Calu3 (cell line): ENCODE measurements at regions not wholly inside any gene's neighbourhood (a gene's known extent, or its start where the extent isn't known, plus 50 kb on each side); places are given as distances from the start of the nearest gene placed in this dataset.

Experiments used
- BruUV-seq: library from RNA; stranded (reverse); fragments of 400-500 nt; replicated peaks from 2 replicates; lab custom pipeline; 2021; lab: Mats Ljungman, UMichigan
- CTCF ChIA-PET: fragments of 300-600 bp; sonication (Branson Sonifier 250); formaldehyde crosslinking; loops from one replicate; lab custom pipeline; 2022; ENCODE audit warnings: antibody characterized with exemption; lab: Charles Lee
- DNase-seq: peaks from one replicate; pipeline ENCODE4 v3.0.0; 2022
- H3K27ac Mint-ChIP-seq: one replicate; pipeline ENCODE4 v1.8.0; 2022; ENCODE audit warnings: mixed read lengths; ENCODE audit not compliant: unreplicated experiment
- H3K27me3 Mint-ChIP-seq: one replicate; pipeline ENCODE4 v1.8.0; 2022; ENCODE audit warnings: mixed read lengths; ENCODE audit not compliant: unreplicated experiment
- H3K36me3 Mint-ChIP-seq: one replicate; pipeline ENCODE4 v1.8.0; 2022; ENCODE audit warnings: mild to moderate bottlenecking, moderate library complexity, mixed read lengths; ENCODE audit not compliant: insufficient read depth, unreplicated experiment
- H3K4me1 Mint-ChIP-seq: one replicate; pipeline ENCODE4 v1.8.0; 2022; ENCODE audit warnings: mild to moderate bottlenecking, low read depth, mixed read lengths; ENCODE audit not compliant: unreplicated experiment
- H3K4me3 Mint-ChIP-seq: one replicate; pipeline ENCODE4 v1.8.0; 2022; ENCODE audit warnings: mild to moderate bottlenecking, low read depth, moderate library complexity, mixed read lengths; ENCODE audit not compliant: unreplicated experiment
- H3K9me3 Mint-ChIP-seq: one replicate; pipeline ENCODE4 v1.8.0; 2022; ENCODE audit warnings: low read depth, mixed read lengths; ENCODE audit not compliant: unreplicated experiment
- CTCF ChIP-seq: fragments of 200-600 bp; IDR thresholded peaks from one replicate; pipeline ENCODE4 v1.8.0; 2022; ENCODE audit warnings: antibody characterized with exemption; ENCODE audit not compliant: unreplicated experiment
- intact Hi-C: fragments of 100-400 bp; cut with micrococcal nuclease; formaldehyde crosslinking; loops from one replicate; pipeline ENCODE4 v1.10.0; 2022; ENCODE audit not compliant: unreplicated experiment

- CTCF ChIA-PET = interaction anchor here (0.6 kb wide), 1 partner anchor 121 kb away, joined by 4 read pairs; no protein-coding TSS in a partner anchor
- Mint-ChIP-seq H3K27me3 (no peaks in the 10 kb centered on the region), H3K27ac (no peak overlapping the region), H3K36me3 (no peaks in the 10 kb centered on the region), H3K4me3 (no peak overlapping the region), H3K9me3 (peaks cover 11% of the 10 kb centered on the region), H3K4me1 (no peaks in the 10 kb centered on the region)
- TF ChIP-seq CTCF = no peak
- intact Hi-C loops = no loop called here
- no peak for DNase-seq
- BruUV-seq = no TSS peak
Observed at GRCh38 chr16:65619606-65620005, 497.7 kb upstream of the CDH11 start.

DNA sequence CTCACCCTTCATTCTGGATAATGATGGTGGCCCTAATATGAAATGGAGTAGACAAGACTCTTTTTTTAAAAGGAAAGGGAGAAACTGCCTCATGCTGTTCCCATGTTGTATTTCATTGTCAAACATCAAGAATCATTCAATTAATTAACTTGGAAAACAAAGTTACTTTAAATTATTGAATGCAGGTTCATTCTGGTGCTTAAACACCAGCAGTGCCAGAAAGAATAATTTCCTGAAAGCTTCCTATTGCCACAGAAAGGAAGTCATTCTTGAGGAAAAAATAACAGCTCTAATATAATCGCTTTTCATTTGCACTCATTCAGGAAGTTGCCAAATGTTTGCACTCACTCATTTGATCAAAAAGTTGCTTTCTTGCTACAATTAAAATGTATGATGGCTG, 497.1 kb upstream of the CDH11 start:
- no peak overlapping the region for H3K27ac Mint-ChIP-seq
- CTCF ChIA-PET = interaction anchor here (0.6 kb wide), 1 partner anchor 121 kb away, joined by 4 read pairs; no protein-coding TSS in a partner anchor
- intact Hi-C loops = no loop called here
- H3K36me3 Mint-ChIP-seq = no peaks in the 10 kb centered on the region
- H3K4me1 Mint-ChIP-seq = no peaks in the 10 kb centered on the region
- H3K27me3 Mint-ChIP-seq = no peaks in the 10 kb centered on the region
- no TSS peak for BruUV-seq
- no peak for DNase-seq
- H3K4me3 Mint-ChIP-seq = no peak overlapping the region
- TF ChIP-seq CTCF = no peak
- H3K9me3 Mint-ChIP-seq = peaks cover 7% of the 10 kb centered on the region

- H3K4me1 Mint-ChIP-seq = no peaks in the 10 kb centered on the region
- H3K27me3 Mint-ChIP-seq = no peaks in the 10 kb centered on the region
- H3K9me3 Mint-ChIP-seq = peaks cover 6% of the 10 kb centered on the region
- intact Hi-C loops = no loop called here
- H3K27ac Mint-ChIP-seq = no peak overlapping the region
- no peak for TF ChIP-seq CTCF
- CTCF ChIA-PET = no interaction called here
- H3K4me3 Mint-ChIP-seq = no peak overlapping the region
- no TSS peak for BruUV-seq
- no peak for DNase-seq
- no peaks in the 10 kb centered on the region for H3K36me3 Mint-ChIP-seq
Observed at GRCh38 chr16:65618333-65618732, 496.5 kb upstream of the CDH11 start.

DNA sequence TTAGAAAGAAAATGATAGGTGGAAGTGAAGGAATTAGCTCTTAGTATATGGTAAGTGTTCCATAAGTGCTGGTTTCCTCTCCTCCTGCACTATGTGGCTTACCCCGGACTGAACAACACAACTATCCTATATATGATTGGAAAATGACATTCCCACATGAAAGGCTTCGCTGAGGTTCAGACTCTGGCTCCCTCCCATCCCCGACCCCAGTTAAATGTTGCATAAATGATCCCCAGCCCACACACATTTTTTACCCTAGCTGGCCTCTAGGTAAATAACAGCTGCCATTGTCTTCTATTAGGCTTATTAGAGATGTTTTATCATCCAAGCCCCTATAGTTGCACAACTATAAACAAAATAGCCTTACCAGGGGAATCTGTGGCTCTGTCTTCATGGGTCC, 495.6 kb upstream of the CDH11 start:
- Mint-ChIP-seq H3K4me1 (no peaks in the 10 kb centered on the region), H3K27me3 (no peaks in the 10 kb centered on the region), H3K4me3 (no peak overlapping the region), H3K27ac (no peak overlapping the region), H3K36me3 (no peaks in the 10 kb centered on the region), H3K9me3 (peaks cover 6% of the 10 kb centered on the region)
- intact Hi-C loops = no loop called here
- CTCF ChIA-PET = no interaction called here
- BruUV-seq = no TSS peak
- no peak for DNase-seq
- no peak for TF ChIP-seq CTCF
